Retinal pigment epithelial cell (primary cell): ENCODE measurements at regions not wholly inside any gene's neighbourhood (a gene's known extent, or its start where the extent isn't known, plus 50 kb on each side); places are given as distances from the start of the nearest gene placed in this dataset.

Experiments used
- DNase-seq: peaks from one replicate; pipeline ENCODE4 v3.0.0-alpha.2; 2010; ENCODE audit warnings: low read depth
- H3K4me3 ChIP-seq: 2 replicates; pipeline ENCODE4 v1.5.1; 2011; ENCODE audit warnings: mild to moderate bottlenecking, low read length, control low read depth, moderate library complexity
- CTCF ChIP-seq: conservative IDR thresholded peaks from 2 replicates; pipeline ENCODE4 v1.5.1; 2011; ENCODE audit warnings: low read depth, low read length, control low read depth, inconsistent platforms

GRCh38 chr2:189366349-189366748 is 74.9 kb upstream of the WDR75 start:
- TF ChIP-seq CTCF, result no peak
- no peak overlapping the region for H3K4me3 ChIP-seq
- no peak for DNase-seq

GRCh38 chr2:189367343-189367742 is 73.9 kb upstream of the WDR75 start:
- TF ChIP-seq CTCF, result no peak
- no peak for DNase-seq

GRCh38 chr2:189369566-189369965 is 71.7 kb upstream of the WDR75 start:
- no peak overlapping the region for H3K4me3 ChIP-seq
- no peak for TF ChIP-seq CTCF
- DNase-seq, result no peak

More at GRCh38 chr2:189367343-189367742, 73.9 kb upstream of the WDR75 start:
- H3K4me3 ChIP-seq, result no peak overlapping the region

- H3K4me3 ChIP-seq, result no peak overlapping the region
- no peak for TF ChIP-seq CTCF
- DNase-seq, result no peak
Measured at GRCh38 chr2:189370719-189371118, 70.6 kb upstream of the WDR75 start.

- TF ChIP-seq CTCF, result no peak
- DNase-seq, result no peak
- no peak overlapping the region for H3K4me3 ChIP-seq
Measured at GRCh38 chr2:189372688-189373257, 68.5 kb upstream of the WDR75 start.

GRCh38 chr2:189374481-189374880 is 66.8 kb upstream of the WDR75 start:
- no peak for TF ChIP-seq CTCF
- H3K4me3 ChIP-seq, result no peak overlapping the region

GRCh38 chr2:189375842-189376241 is 65.4 kb upstream of the WDR75 start:
- no peak overlapping the region for H3K4me3 ChIP-seq
- TF ChIP-seq CTCF, result no peak
- no peak for DNase-seq

More at GRCh38 chr2:189374481-189374880, 66.8 kb upstream of the WDR75 start:
- DNase-seq, result no peak
